ENCODE measurements at regions not wholly inside any gene's neighbourhood (a gene's known extent, or its start where the extent isn't known, plus 50 kb on each side); places are given as distances from the start of the nearest gene placed in this dataset.

DNA sequence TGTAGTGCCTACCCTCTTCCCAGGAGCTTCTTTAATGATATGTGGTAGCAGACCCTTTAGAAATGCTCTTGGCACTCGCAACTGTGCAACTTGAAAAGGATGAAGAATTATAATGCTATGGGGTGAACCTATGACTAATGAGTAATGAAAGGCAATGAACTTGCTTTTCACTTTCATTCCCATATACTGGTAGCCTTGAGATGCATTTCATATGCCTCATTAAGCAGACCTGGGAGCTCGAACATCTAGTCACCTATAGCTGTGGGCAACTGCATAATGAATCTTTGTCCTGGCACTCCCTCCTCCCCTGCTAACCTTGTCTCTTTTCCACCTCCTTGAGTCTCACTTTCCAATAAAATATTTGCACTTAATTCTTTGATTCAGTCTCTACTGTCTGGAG is 605.9 kb upstream of the DAB2 start:
- DNase-seq: no peak

DNA sequence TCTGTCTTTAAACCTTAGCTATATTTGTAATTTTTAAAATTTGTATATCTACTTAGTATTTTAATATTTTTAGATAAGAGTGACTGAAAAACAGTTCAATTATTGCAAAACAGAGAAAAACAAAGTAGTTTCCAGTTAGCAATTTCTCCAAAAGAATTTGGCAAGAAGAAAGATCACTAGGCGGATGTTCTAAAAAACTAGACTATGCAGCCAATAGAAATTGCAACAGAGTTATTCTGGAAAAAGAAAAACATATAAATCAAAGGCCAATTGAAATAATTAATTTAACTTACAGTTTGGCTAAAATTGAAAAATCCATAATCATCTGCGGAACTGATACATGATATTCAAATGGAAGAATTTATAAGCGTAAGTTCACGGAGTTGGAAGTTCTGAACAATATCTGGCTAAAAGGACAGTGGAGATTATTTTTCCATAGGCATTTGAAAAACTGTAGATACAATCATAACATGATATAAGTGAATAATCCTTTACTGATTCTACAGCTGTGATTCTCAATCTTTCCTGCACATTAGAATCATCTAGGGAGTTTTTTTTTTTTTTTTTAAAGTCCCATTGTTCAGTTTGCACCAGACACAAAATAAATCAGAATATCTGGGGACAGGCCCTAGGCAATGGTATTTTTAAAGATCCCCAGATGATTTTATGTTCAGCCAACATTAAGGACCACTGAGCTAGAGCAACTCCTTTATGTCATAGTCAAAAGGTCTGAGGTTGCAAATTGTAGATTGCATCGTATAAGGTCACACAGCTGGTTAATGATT is 605.1 kb upstream of the DAB2 start:
- no peak for DNase-seq

DNA sequence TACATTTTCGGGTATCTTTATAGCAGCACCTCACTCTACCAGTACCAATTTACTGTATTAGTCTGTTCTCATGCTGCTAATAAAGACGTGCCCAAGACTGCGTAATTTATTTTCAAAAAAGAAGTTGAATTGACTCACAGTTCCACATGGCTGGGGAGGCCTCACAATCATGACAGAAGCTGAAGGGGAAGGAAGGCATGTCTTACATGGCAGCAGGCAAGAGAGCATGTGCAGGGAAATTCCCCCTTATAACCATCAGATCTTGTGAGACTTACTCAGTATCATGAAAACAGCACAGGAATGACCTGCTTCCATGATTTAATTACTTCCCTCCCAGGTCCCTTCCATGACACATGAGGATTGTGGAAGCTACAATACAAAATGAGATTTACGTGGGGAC is 602.6 kb upstream of the DAB2 start:
- no peak for DNase-seq

DNA sequence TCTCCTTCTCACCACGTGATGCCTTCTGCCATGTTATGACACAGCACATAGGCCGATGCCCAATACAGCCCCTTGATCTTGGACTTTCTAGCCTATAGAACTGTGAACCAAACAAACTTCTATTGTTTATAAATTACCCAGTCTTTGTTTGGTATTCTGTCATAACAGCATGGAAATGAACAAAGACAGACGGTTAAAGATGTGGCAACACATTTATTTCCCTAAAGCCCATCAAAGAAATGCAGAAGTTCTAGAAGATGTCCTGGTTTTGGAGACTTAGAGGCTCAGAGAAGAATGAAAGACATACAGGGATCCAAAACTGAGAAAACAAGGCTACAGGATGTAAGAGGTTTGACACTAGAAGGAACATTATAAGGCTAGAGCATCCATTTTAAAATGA is 600.8 kb upstream of the DAB2 start:
- DNase-seq: no peak

GRCh38 chr5:40022057-40022456 is 597.3 kb upstream of the DAB2 start:
- DNase-seq: no peak

- no peak for DNase-seq
Measured at GRCh38 chr5:40021007-40021406, 596.2 kb upstream of the DAB2 start.

GRCh38 chr5:40017918-40018317 is 593.1 kb upstream of the DAB2 start:
- no peak for DNase-seq

DNA sequence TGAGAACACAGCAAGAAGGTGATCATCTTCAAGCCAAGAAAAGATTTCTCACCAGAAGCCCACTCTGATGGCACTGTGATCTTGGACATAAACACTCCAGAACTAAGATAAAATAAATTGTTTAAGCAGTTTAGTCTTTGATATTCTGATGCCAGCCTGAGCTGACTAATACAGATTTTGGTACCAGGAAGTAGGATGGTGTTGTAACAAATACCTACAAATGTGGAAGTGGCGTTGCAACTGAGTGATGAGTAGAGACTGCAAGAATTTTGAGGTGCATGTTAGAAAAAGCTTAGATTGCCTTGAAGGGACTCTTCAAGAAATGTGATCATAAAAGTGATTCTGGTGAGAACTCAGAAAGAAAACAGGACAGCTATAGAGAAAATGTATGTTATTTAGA is 592.4 kb upstream of the DAB2 start:
- no peak for DNase-seq

DNA sequence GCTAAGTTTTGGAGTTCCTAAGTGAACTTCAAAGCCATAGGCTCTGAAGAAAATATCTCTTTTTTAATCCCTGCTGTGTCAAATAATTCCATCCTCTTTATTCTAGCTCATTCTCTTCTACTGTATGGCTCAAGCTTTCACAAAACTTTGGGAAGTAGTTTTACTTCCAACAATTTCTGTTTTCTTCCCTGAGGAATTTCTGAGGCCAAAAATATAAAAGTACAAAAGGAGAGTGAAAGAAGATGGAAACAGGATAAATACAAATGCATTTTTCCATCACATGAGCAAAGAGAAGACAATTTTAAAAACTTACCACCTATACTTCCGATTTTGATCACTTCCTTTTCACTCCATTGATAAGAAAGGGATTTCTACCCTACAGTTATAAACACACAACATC is 585.7 kb upstream of the DAB2 start:
- no peak for DNase-seq

DNA sequence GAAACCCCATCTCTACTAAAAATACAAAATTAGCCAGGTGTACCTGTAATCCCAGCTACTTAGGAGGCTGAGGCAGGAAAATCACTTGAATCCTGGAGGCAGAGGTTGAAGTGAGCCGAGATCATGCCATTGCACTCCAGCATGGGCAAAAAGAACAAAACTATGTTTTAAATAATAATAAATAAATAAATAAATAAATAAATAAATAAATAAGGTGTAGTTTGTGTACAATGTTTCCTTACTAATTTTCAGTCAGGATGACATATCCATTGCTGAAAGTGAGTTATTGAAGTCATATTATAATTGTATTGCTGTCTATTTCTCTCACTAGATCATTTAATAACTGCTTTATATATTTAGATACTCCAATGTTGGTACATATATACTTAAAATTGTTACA is 581.5 kb upstream of the DAB2 start:
- no peak for DNase-seq

- DNase-seq: no peak
Measured at GRCh38 chr5:40001796-40002195, 577.0 kb upstream of the DAB2 start.

- no peak for DNase-seq
Measured at GRCh38 chr5:39998518-39998917, 573.7 kb upstream of the DAB2 start.

- no peak for DNase-seq
Measured at GRCh38 chr5:39995990-39996389, 571.2 kb upstream of the DAB2 start.

DNA sequence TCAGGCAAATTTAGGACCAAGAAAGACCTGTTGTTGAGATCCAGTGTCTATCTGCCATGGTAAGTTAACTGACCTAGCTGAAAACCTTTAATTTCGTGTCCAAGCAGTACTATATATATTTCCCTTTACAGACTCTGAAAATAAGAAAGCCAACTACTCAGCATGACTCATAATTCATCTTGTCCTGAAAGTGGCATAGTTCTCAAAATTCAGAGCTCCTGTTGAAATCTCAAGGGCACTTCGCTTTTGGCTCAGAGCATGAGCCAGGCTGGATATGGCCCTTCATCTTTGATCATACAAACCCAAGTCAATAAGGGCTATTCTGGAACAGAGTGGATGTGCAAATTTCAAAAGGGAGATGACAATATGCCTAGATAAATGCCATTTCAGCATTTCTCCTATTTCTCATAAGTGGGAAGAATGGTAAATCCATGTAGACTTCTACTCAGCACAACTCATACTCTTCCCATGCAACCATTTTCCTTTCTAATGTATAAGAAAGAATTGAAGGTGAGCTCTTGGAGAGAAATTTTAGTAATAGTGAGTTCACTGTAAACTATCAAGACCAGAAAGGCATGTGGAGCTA is 567.9 kb upstream of the DAB2 start:
- no peak for DNase-seq

DNA sequence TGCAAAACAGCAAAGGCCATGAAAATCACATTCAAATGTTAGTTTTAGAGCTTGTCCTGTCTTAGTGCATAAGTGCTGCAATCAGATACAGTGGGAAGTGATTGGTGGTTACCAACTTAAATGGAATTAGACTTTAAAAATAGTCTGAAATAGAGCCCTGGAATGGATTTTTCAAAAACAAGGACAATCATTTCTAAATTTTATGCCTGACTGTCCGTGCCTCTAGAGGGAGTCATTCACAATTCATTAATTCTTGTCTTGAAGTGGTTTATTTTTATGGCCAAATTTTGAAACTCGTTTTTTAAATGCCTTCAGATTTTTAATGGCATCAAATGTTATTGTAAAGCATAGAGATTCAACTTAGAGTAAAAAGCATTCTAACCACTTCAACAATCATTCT is 561.8 kb upstream of the DAB2 start:
- no peak for DNase-seq

DNA sequence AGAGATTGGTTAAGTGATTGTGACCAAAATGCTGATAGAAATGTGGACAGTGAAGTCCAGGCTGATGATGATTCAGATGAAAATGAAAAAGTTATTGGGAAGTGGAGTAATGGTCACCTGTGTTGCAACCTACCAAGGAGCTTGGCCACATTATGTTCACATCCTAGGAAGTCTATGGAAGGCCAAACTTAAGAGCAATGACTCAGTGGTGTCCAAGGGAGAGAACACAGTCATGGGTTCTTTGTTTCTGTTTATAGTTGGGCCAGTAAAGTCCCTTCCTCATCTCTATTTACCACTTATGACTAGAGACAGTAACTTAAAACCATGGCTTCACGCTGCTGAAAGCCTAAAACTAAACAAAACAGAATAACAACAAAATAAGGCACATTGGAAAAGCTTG is 555.3 kb upstream of the DAB2 start:
- no peak for DNase-seq

GRCh38 chr5:39977066-39977655 is 552.4 kb upstream of the DAB2 start:
- no peak for DNase-seq

GRCh38 chr5:39970117-39970798 is 545.5 kb upstream of the DAB2 start:
- DNase-seq: no peak

DNA sequence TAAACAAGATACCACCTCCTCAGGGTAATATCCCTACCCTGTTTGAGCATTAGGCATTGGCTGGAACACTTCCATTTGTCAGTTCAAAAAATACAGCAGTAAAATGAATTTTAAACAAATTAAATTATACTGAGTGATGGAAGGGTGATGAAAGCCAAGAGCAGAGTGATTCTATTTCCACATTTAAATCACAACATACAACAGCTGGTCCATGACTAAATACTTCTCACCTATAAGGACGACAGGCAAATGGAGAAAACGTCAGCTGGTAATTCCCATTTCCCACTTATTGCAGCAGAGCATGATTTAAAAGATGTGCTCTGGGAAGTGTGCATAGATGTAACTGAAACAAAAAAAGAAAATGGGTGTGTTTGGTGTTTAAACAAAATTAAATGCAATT is 543.6 kb upstream of the DAB2 start:
- DNase-seq: no peak

- DNase-seq: no peak
Measured at GRCh38 chr5:39955156-39955555, 530.4 kb upstream of the DAB2 start.

DNA sequence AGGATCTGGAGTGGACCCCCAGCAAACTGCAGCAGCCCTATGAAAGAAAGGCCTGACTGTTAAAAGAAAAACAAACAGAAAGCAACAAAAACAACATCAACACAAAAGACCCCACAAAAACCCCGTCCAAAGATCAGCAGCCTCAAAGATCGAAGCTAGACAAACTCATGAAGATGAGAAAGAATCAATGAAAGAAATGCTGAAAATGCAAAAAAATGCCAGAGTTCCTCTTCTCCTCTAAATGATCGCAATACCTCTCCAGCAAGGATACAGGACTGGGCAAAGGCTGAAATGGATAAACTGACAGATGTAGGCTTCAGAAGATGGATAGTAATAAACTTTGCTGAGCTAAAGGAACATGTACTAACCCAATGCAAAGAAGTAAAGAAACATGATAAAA is 526.3 kb upstream of the DAB2 start:
- DNase-seq: no peak

- peak; percentile 60 to 64 for DNase-seq
Measured at GRCh38 chr5:39948867-39949468, 524.2 kb upstream of the DAB2 start.

GRCh38 chr5:39948341-39948740 is 523.6 kb upstream of the DAB2 start:
- DNase-seq: no peak

GRCh38 chr5:39947657-39948056 is 522.9 kb upstream of the DAB2 start:
- no peak for DNase-seq
